ENCODE measurements at regions not wholly inside any gene's neighbourhood (a gene's known extent, or its start where the extent isn't known, plus 50 kb on each side); places are given as distances from the start of the nearest gene placed in this dataset.

GRCh38 chr12:24591079-24591626 lies 357.7 kb downstream of the BCAT1 start:
- Histone ChIP-seq H3K79me2 (ENCODE audit: control insufficient read depth, insufficient read depth, low read length, unreplicated experiment) (no peaks in the 10 kb centered on the region), H3K36me3 (ENCODE audit: insufficient read depth, low read length) (no peaks in the 10 kb centered on the region), H3K27ac (ENCODE audit: low read depth, low read length) (no peak overlapping the region), H3K27me3 (ENCODE audit: insufficient read depth, low read length) (no peaks in the 10 kb centered on the region), H2AFZ (ENCODE audit: low read length, unreplicated experiment) (no peak overlapping the region), H3K4me1 (ENCODE audit: control insufficient read depth, insufficient read depth, low read length, unreplicated experiment) (no peaks in the 10 kb centered on the region), H3K4me3 (ENCODE audit: low read depth, low read length) (no peak overlapping the region)

GRCh38 chr12:24586293-24586692 lies 362.6 kb downstream of the BCAT1 start:
- no peak overlapping the region for H2AFZ ChIP-seq (ENCODE audit: low read length, unreplicated experiment)
- H3K79me2 ChIP-seq (ENCODE audit: control insufficient read depth, insufficient read depth, low read length, unreplicated experiment), result no peaks in the 10 kb centered on the region
- H3K36me3 ChIP-seq (ENCODE audit: insufficient read depth, low read length), result no peaks in the 10 kb centered on the region
- H3K27me3 ChIP-seq (ENCODE audit: insufficient read depth, low read length), result no peaks in the 10 kb centered on the region
- no peak overlapping the region for H3K27ac ChIP-seq (ENCODE audit: low read depth, low read length)
- no peak overlapping the region for H3K4me3 ChIP-seq (ENCODE audit: low read depth, low read length)
- H3K4me1 ChIP-seq (ENCODE audit: control insufficient read depth, insufficient read depth, low read length, unreplicated experiment), result no peaks in the 10 kb centered on the region

- H3K4me3 ChIP-seq (ENCODE audit: low read depth, low read length), result no peak overlapping the region
- H3K36me3 ChIP-seq (ENCODE audit: insufficient read depth, low read length), result no peaks in the 10 kb centered on the region
- H2AFZ ChIP-seq (ENCODE audit: low read length, unreplicated experiment), result no peak overlapping the region
- no peaks in the 10 kb centered on the region for H3K4me1 ChIP-seq (ENCODE audit: control insufficient read depth, insufficient read depth, low read length, unreplicated experiment)
- H3K27ac ChIP-seq (ENCODE audit: low read depth, low read length), result no peak overlapping the region
- no peaks in the 10 kb centered on the region for H3K27me3 ChIP-seq (ENCODE audit: insufficient read depth, low read length)
- no peaks in the 10 kb centered on the region for H3K79me2 ChIP-seq (ENCODE audit: control insufficient read depth, insufficient read depth, low read length, unreplicated experiment)
Measured at GRCh38 chr12:24584032-24584675, 364.7 kb downstream of the BCAT1 start.

- no peaks in the 10 kb centered on the region for H3K36me3 ChIP-seq (ENCODE audit: insufficient read depth, low read length)
- H2AFZ ChIP-seq (ENCODE audit: low read length, unreplicated experiment), result no peak overlapping the region
- no peaks in the 10 kb centered on the region for H3K27me3 ChIP-seq (ENCODE audit: insufficient read depth, low read length)
- no peak overlapping the region for H3K4me3 ChIP-seq (ENCODE audit: low read depth, low read length)
- no peak overlapping the region for H3K27ac ChIP-seq (ENCODE audit: low read depth, low read length)
- H3K4me1 ChIP-seq (ENCODE audit: control insufficient read depth, insufficient read depth, low read length, unreplicated experiment), result no peaks in the 10 kb centered on the region
- H3K79me2 ChIP-seq (ENCODE audit: control insufficient read depth, insufficient read depth, low read length, unreplicated experiment), result no peaks in the 10 kb centered on the region
Measured at GRCh38 chr12:24582954-24583601, 365.8 kb downstream of the BCAT1 start.

GRCh38 chr12:24574538-24574937 lies 374.4 kb downstream of the BCAT1 start:
- H3K36me3 ChIP-seq (ENCODE audit: insufficient read depth, low read length), result no peaks in the 10 kb centered on the region
- peaks cover 29% of the 10 kb centered on the region for H3K27me3 ChIP-seq (ENCODE audit: insufficient read depth, low read length)
- H3K4me3 ChIP-seq (ENCODE audit: low read depth, low read length), result no peak overlapping the region
- H3K27ac ChIP-seq (ENCODE audit: low read depth, low read length), result no peak overlapping the region
- no peaks in the 10 kb centered on the region for H3K79me2 ChIP-seq (ENCODE audit: control insufficient read depth, insufficient read depth, low read length, unreplicated experiment)
- no peak overlapping the region for H2AFZ ChIP-seq (ENCODE audit: low read length, unreplicated experiment)
- no peaks in the 10 kb centered on the region for H3K4me1 ChIP-seq (ENCODE audit: control insufficient read depth, insufficient read depth, low read length, unreplicated experiment)

GRCh38 chr12:24573621-24574020 lies 375.3 kb downstream of the BCAT1 start:
- Histone ChIP-seq H3K4me3 (ENCODE audit: low read depth, low read length) (no peak overlapping the region), H3K27me3 (ENCODE audit: insufficient read depth, low read length) (peaks cover 29% of the 10 kb centered on the region), H2AFZ (ENCODE audit: low read length, unreplicated experiment) (no peak overlapping the region), H3K36me3 (ENCODE audit: insufficient read depth, low read length) (no peaks in the 10 kb centered on the region), H3K79me2 (ENCODE audit: control insufficient read depth, insufficient read depth, low read length, unreplicated experiment) (no peaks in the 10 kb centered on the region), H3K4me1 (ENCODE audit: control insufficient read depth, insufficient read depth, low read length, unreplicated experiment) (no peaks in the 10 kb centered on the region), H3K27ac (ENCODE audit: low read depth, low read length) (no peak overlapping the region)

GRCh38 chr12:24565300-24565699 lies 383.6 kb downstream of the BCAT1 start:
- peaks cover 8% of the 10 kb centered on the region for H3K4me1 ChIP-seq (ENCODE audit: control insufficient read depth, insufficient read depth, low read length, unreplicated experiment)
- H3K27ac ChIP-seq (ENCODE audit: low read depth, low read length), result no peak overlapping the region
- H3K4me3 ChIP-seq (ENCODE audit: low read depth, low read length), result no peak overlapping the region
- no peaks in the 10 kb centered on the region for H3K36me3 ChIP-seq (ENCODE audit: insufficient read depth, low read length)
- no peaks in the 10 kb centered on the region for H3K27me3 ChIP-seq (ENCODE audit: insufficient read depth, low read length)
- no peaks in the 10 kb centered on the region for H3K79me2 ChIP-seq (ENCODE audit: control insufficient read depth, insufficient read depth, low read length, unreplicated experiment)
- no peak overlapping the region for H2AFZ ChIP-seq (ENCODE audit: low read length, unreplicated experiment)

GRCh38 chr12:24562771-24563431 lies 386.0 kb downstream of the BCAT1 start:
- H2AFZ ChIP-seq (ENCODE audit: low read length, unreplicated experiment), result peak overlapping the region; percentile 87
- no peaks in the 10 kb centered on the region for H3K79me2 ChIP-seq (ENCODE audit: control insufficient read depth, insufficient read depth, low read length, unreplicated experiment)
- peak overlapping the region; percentile 80 for H3K4me3 ChIP-seq (ENCODE audit: low read depth, low read length)
- no peaks in the 10 kb centered on the region for H3K27me3 ChIP-seq (ENCODE audit: insufficient read depth, low read length)
- H3K4me1 ChIP-seq (ENCODE audit: control insufficient read depth, insufficient read depth, low read length, unreplicated experiment), result peaks cover 9% of the 10 kb centered on the region
- H3K36me3 ChIP-seq (ENCODE audit: insufficient read depth, low read length), result no peaks in the 10 kb centered on the region
- H3K27ac ChIP-seq (ENCODE audit: low read depth, low read length), result no peak overlapping the region

- Histone ChIP-seq H3K27me3 (ENCODE audit: insufficient read depth, low read length) (no peaks in the 10 kb centered on the region), H3K36me3 (ENCODE audit: insufficient read depth, low read length) (no peaks in the 10 kb centered on the region), H3K27ac (ENCODE audit: low read depth, low read length) (no peak overlapping the region), H2AFZ (ENCODE audit: low read length, unreplicated experiment) (peak overlapping the region; percentile 57), H3K4me1 (ENCODE audit: control insufficient read depth, insufficient read depth, low read length, unreplicated experiment) (peaks cover 9% of the 10 kb centered on the region), H3K4me3 (ENCODE audit: low read depth, low read length) (peak overlapping the region; percentile 80), H3K79me2 (ENCODE audit: control insufficient read depth, insufficient read depth, low read length, unreplicated experiment) (no peaks in the 10 kb centered on the region)
Measured at GRCh38 chr12:24561882-24562770, 386.8 kb downstream of the BCAT1 start.

- H3K79me2 ChIP-seq (ENCODE audit: control insufficient read depth, insufficient read depth, low read length, unreplicated experiment), result no peaks in the 10 kb centered on the region
- no peaks in the 10 kb centered on the region for H3K36me3 ChIP-seq (ENCODE audit: insufficient read depth, low read length)
- H3K4me3 ChIP-seq (ENCODE audit: low read depth, low read length), result peak overlapping the region; percentile 80
- peaks cover 9% of the 10 kb centered on the region for H3K4me1 ChIP-seq (ENCODE audit: control insufficient read depth, insufficient read depth, low read length, unreplicated experiment)
- no peaks in the 10 kb centered on the region for H3K27me3 ChIP-seq (ENCODE audit: insufficient read depth, low read length)
- peak overlapping the region; percentile 63 for H2AFZ ChIP-seq (ENCODE audit: low read length, unreplicated experiment)
- no peak overlapping the region for H3K27ac ChIP-seq (ENCODE audit: low read depth, low read length)
Measured at GRCh38 chr12:24561411-24561871, 387.5 kb downstream of the BCAT1 start.
